K562 (cell line): ENCODE measurements at regions not wholly inside any gene's neighbourhood (a gene's known extent, or its start where the extent isn't known, plus 50 kb on each side); places are given as distances from the start of the nearest gene placed in this dataset.

ENCODE experiments used
- ATAC-seq: fragments of 200-7000 bp; cut with Tn5 transposase; 3 replicates; pipeline ENCODE4 v1.9.1; 2020; ENCODE audit warnings: moderate library complexity
- BruUV-seq: library from RNA; stranded (reverse); fragments of 400-500 nt; replicated peaks from 2 replicates; lab custom pipeline; 2021; lab: Mats Ljungman, UMichigan
- CTCF ChIA-PET: fragments of 300-600 bp; formaldehyde crosslinking; extraction: SDS; loops from one replicate; lab custom pipeline; 2021; ENCODE audit warnings: low intra/inter-chr PET ratio; lab: Yijun Ruan, JAX
- POLR2A ChIA-PET: fragments of 300-600, 350-650 bp; sonication (Branson Sonifier 250); formaldehyde crosslinking; extraction: SDS; loops from one replicate; lab custom pipeline; 2021; ENCODE audit warnings: antibody characterized with exemption, inconsistent platforms; lab: Yijun Ruan, JAX
- DNase-seq, 4 experiments: peaks; one replicate each; pipeline versions ENCODE4 v3.0.0 to v3.0.0-alpha.2; 2011 to 2018; ENCODE audit warnings: low spot score in 3 of 4, mixed read lengths in 3 of 4; ENCODE audit errors: extremely low read depth in 1 of 4
- FAIRE-seq: peaks from 2 replicates; lab custom pipeline; 2011; peaks lifted over from hg19 to GRCh38; lab: Jason Lieb, UNC
- H2AFZ ChIP-seq: 2 replicates; pipeline ENCODE4 v1.6.0; 2011; ENCODE audit warnings: low read depth, low read length, control low read depth, inconsistent platforms
- H3K27ac ChIP-seq: fragments of 200-600 bp; 3 replicates; pipeline ENCODE4 v1.8.0; 2011; ENCODE audit warnings: low read depth, mild to moderate bottlenecking, control low read depth, inconsistent platforms, low read length, moderate library complexity, mixed read lengths; ENCODE audit errors: extremely low read depth
- H3K27me3 ChIP-seq, 2 experiments: fragments of 300-600 bp in 1 of 2; 2 replicates in 1 of 2; 3 replicates in 1 of 2; pipeline versions ENCODE4 v1.6.0 to v1.8.0; 2011; ENCODE audit warnings: inconsistent platforms in 2 of 2, low read length in 2 of 2, mild to moderate bottlenecking in 1 of 2, mixed read lengths in 1 of 2, moderate library complexity in 1 of 2; ENCODE audit not compliant: control insufficient read depth in 2 of 2, insufficient read depth in 2 of 2
- H3K36me3 ChIP-seq: fragments of 300-600 bp; 3 replicates; pipeline ENCODE4 v1.8.0; 2011; ENCODE audit warnings: mild to moderate bottlenecking, low read length, inconsistent platforms; ENCODE audit not compliant: control insufficient read depth, insufficient read depth
- H3K4me1 ChIP-seq, 2 experiments: fragments of 200-600 bp in 1 of 2; replicated peaks in 1 of 2; 2 replicates in 1 of 2; 3 replicates in 1 of 2; pipeline versions ENCODE4 v1.5.1 to v1.8.0; 2011; ENCODE audit warnings: inconsistent platforms in 2 of 2, low read length in 2 of 2, mild to moderate bottlenecking in 1 of 2, mixed read lengths in 1 of 2, moderate library complexity in 1 of 2; ENCODE audit not compliant: control insufficient read depth in 2 of 2, insufficient read depth in 2 of 2
- H3K4me2 ChIP-seq: 2 replicates; pipeline ENCODE4 v1.6.1; 2011; ENCODE audit warnings: low read length, control low read depth, inconsistent platforms, mixed read lengths; ENCODE audit not compliant: insufficient read depth
- H3K4me3 ChIP-seq: fragments of 200-600 bp; sonication (generic), shearing (Covaris generic); 2 replicates; pipeline ENCODE4 v1.5.1; 2016; ENCODE audit warnings: control low read depth, inconsistent platforms
- H3K79me2 ChIP-seq: fragments of 200-600 bp; 3 replicates; pipeline ENCODE4 v1.8.0; 2011; ENCODE audit warnings: low read length, inconsistent platforms; ENCODE audit not compliant: control insufficient read depth, insufficient read depth
- H3K9ac ChIP-seq, 2 experiments: 2 replicates each; pipeline versions ENCODE4 v1.6.0 to v1.6.1; 2011; ENCODE audit warnings: low read depth in 2 of 2, low read length in 2 of 2, control low read depth in 1 of 2, inconsistent platforms in 1 of 2, mild to moderate bottlenecking in 1 of 2, mixed read lengths in 1 of 2; ENCODE audit not compliant: insufficient read depth in 1 of 2
- H3K9me1 ChIP-seq: one replicate; pipeline ENCODE4 v1.6.0; 2011; ENCODE audit warnings: inconsistent platforms, mild to moderate bottlenecking, low read length, moderate library complexity; ENCODE audit not compliant: control insufficient read depth, insufficient read depth
- H3K9me3 ChIP-seq: replicated peaks from 2 replicates; pipeline ENCODE4 v1.5.1; 2011; ENCODE audit warnings: low read depth, low read length, inconsistent platforms; ENCODE audit not compliant: control insufficient read depth, insufficient read depth
- H4K20me1 ChIP-seq: replicated peaks from 2 replicates; pipeline ENCODE4 v1.6.1; 2011; ENCODE audit warnings: low read length, inconsistent platforms, mixed read lengths; ENCODE audit not compliant: control insufficient read depth, insufficient read depth
- IFI16 ChIP-seq: fragments of 250-450 bp; sonication (Bioruptor Pico); IDR thresholded peaks from 2 replicates; pipeline ENCODE4 v2.1.2; 2022; ENCODE audit warnings: mild to moderate bottlenecking, inconsistent platforms
- NCOR1 ChIP-seq: fragments of 450-650 bp; IDR thresholded peaks from 2 replicates; pipeline ENCODE4 v1.6.1; 2016; ENCODE audit warnings: mild to moderate bottlenecking, moderate library complexity
- NFIC ChIP-seq: fragments of 450-650 bp; IDR thresholded peaks from 2 replicates; pipeline ENCODE4 v1.6.1; 2017; ENCODE audit warnings: mild to moderate bottlenecking, inconsistent platforms
- PRPF4 ChIP-seq: fragments of 200-400 bp; formaldehyde crosslinking; IDR thresholded peaks from one replicate; pipeline ENCODE4 v1.6.1; 2017; ENCODE audit warnings: low read length, low read depth, mild to moderate bottlenecking; ENCODE audit not compliant: insufficient read depth, poor library complexity, severe bottlenecking
- PTTG1 ChIP-seq: fragments of 450-650 bp; IDR thresholded peaks from 2 replicates; pipeline ENCODE4 v1.6.1; 2016; ENCODE audit warnings: low read depth, mild to moderate bottlenecking, missing genetic modification characterization, missing compliant biosample characterization
- RBM34 ChIP-seq: fragments of 200-400 bp; formaldehyde crosslinking; IDR thresholded peaks from 2 replicates; pipeline ENCODE4 v1.6.1; 2018; ENCODE audit warnings: low read length, borderline replicate concordance; ENCODE audit not compliant: insufficient read depth
- SAFB ChIP-seq: fragments of 200-400 bp; formaldehyde crosslinking; IDR thresholded peaks from 2 replicates; pipeline ENCODE4 v1.6.1; 2017; ENCODE audit warnings: low read depth, low read length, borderline replicate concordance
- SMAD3 ChIP-seq: fragments of 450-650 bp; formaldehyde crosslinking; conservative IDR thresholded peaks from 2 replicates; pipeline ENCODE4 v1.4.0; 2020; ENCODE audit warnings: mild to moderate bottlenecking
- SUPT5H ChIP-seq: fragments of 450-650 bp; IDR thresholded peaks from 2 replicates; pipeline ENCODE4 v1.6.1; 2016
- TAF9B ChIP-seq: fragments of 450-650 bp; IDR thresholded peaks from 2 replicates; pipeline ENCODE4 v1.6.1; 2018; ENCODE audit warnings: mild to moderate bottlenecking; ENCODE audit not compliant: partially characterized antibody
- TSC22D4 ChIP-seq: fragments of 450-650 bp; IDR thresholded peaks from 2 replicates; pipeline ENCODE4 v1.6.1; 2016; ENCODE audit warnings: missing genetic modification characterization, missing biosample characterization, control low read depth
- ZNF561 ChIP-seq: fragments of 450-650 bp; formaldehyde crosslinking; conservative IDR thresholded peaks from 2 replicates; pipeline ENCODE4 v1.4.0; 2020; ENCODE audit warnings: mild to moderate bottlenecking, moderate library complexity
- WGBS: fragments of 100-300 bp; shearing (Covaris generic); methylation state at CpG from one replicate; pipeline ENCODE4 v1.1.6; 2016; ENCODE audit warnings: low coverage, mixed read lengths; ENCODE audit not compliant: insufficient coverage; ENCODE audit errors: missing lambda C conversion rate; 5-methylcytosine and 5-hydroxymethylcytosine counted together
- in situ Hi-C: fragments of 300-500 bp; cut with MboI; formaldehyde crosslinking; loops from 4 replicates; pipeline ENCODE4 v1.15.0; 2018; ENCODE audit warnings: inconsistent platforms, mixed read lengths
- intact Hi-C: fragments of 100-400 bp; cut with micrococcal nuclease; formaldehyde crosslinking; loops from 2 replicates; pipeline ENCODE4 v1.14.2; 2022
- TF ChIP-seq, protein P1 (sequence below): fragments of 450-650 bp; IDR thresholded peaks from 2 replicates; pipeline ENCODE4 v1.6.1; 2016; ENCODE audit warnings: low read depth
- TF ChIP-seq, protein P2 (sequence below): sonication (generic); formaldehyde crosslinking; IDR thresholded peaks from 2 replicates; pipeline ENCODE4 v1.4.0; 2020; ENCODE audit warnings: mild to moderate bottlenecking, missing genetic modification reagents
- TF ChIP-seq, protein P3 (sequence below): fragments of 250-450 bp; sonication (Bioruptor Pico); IDR thresholded peaks from 2 replicates; pipeline ENCODE4 v1.8.0; 2022; ENCODE audit warnings: moderate library complexity, mild to moderate bottlenecking, inconsistent platforms

DNA sequence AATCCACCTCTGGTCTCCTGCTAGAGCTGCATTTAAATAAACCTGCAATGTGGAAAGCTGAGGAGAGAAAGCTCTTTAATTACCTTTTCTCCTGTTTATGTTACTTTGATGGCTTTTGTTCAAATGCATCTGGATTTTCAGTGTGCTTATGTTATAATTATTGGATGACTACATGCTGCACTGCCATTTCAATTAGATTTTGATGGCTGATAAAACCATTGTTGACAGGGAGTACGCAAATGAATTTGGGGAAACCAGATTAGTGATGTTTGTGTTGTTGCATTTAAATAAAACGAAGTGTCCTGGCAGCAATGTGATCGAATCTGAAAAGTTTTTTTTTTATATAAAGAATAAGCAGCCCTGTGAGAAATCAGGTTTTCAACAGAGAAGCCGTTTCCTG is 799.8 kb downstream of the DIAPH3 start:
- H4K20me1 ChIP-seq = no peaks in the 10 kb centered on the region
- H2AFZ ChIP-seq = no peak overlapping the region
- ChIA-PET POLR2A (no interaction called here), CTCF (no interaction called here)
- intact Hi-C loops (no loop called here), in situ Hi-C loops (no loop called here)
- BruUV-seq = no TSS peak
- no peak overlapping the region for H3K9ac ChIP-seq
- no peaks in the 10 kb centered on the region for H3K9me1 ChIP-seq
- no peak overlapping the region for H3K27ac ChIP-seq
- no peaks in the 10 kb centered on the region for H3K4me1 ChIP-seq
- FAIRE-seq (no peak), DNase-seq (no peak), ATAC-seq (no peak)
- no peaks in the 10 kb centered on the region for H3K79me2 ChIP-seq
- no peaks in the 10 kb centered on the region for H3K36me3 ChIP-seq
- H3K4me3 ChIP-seq = no peak overlapping the region
- no peak overlapping the region for H3K4me2 ChIP-seq
- H3K27me3 ChIP-seq = no peaks in the 10 kb centered on the region
- H3K9me3 ChIP-seq = no peaks in the 10 kb centered on the region
- 5% methylated on average over 4 of the region's 4 CpGs for WGBS
- TF ChIP-seq, protein P1, sequence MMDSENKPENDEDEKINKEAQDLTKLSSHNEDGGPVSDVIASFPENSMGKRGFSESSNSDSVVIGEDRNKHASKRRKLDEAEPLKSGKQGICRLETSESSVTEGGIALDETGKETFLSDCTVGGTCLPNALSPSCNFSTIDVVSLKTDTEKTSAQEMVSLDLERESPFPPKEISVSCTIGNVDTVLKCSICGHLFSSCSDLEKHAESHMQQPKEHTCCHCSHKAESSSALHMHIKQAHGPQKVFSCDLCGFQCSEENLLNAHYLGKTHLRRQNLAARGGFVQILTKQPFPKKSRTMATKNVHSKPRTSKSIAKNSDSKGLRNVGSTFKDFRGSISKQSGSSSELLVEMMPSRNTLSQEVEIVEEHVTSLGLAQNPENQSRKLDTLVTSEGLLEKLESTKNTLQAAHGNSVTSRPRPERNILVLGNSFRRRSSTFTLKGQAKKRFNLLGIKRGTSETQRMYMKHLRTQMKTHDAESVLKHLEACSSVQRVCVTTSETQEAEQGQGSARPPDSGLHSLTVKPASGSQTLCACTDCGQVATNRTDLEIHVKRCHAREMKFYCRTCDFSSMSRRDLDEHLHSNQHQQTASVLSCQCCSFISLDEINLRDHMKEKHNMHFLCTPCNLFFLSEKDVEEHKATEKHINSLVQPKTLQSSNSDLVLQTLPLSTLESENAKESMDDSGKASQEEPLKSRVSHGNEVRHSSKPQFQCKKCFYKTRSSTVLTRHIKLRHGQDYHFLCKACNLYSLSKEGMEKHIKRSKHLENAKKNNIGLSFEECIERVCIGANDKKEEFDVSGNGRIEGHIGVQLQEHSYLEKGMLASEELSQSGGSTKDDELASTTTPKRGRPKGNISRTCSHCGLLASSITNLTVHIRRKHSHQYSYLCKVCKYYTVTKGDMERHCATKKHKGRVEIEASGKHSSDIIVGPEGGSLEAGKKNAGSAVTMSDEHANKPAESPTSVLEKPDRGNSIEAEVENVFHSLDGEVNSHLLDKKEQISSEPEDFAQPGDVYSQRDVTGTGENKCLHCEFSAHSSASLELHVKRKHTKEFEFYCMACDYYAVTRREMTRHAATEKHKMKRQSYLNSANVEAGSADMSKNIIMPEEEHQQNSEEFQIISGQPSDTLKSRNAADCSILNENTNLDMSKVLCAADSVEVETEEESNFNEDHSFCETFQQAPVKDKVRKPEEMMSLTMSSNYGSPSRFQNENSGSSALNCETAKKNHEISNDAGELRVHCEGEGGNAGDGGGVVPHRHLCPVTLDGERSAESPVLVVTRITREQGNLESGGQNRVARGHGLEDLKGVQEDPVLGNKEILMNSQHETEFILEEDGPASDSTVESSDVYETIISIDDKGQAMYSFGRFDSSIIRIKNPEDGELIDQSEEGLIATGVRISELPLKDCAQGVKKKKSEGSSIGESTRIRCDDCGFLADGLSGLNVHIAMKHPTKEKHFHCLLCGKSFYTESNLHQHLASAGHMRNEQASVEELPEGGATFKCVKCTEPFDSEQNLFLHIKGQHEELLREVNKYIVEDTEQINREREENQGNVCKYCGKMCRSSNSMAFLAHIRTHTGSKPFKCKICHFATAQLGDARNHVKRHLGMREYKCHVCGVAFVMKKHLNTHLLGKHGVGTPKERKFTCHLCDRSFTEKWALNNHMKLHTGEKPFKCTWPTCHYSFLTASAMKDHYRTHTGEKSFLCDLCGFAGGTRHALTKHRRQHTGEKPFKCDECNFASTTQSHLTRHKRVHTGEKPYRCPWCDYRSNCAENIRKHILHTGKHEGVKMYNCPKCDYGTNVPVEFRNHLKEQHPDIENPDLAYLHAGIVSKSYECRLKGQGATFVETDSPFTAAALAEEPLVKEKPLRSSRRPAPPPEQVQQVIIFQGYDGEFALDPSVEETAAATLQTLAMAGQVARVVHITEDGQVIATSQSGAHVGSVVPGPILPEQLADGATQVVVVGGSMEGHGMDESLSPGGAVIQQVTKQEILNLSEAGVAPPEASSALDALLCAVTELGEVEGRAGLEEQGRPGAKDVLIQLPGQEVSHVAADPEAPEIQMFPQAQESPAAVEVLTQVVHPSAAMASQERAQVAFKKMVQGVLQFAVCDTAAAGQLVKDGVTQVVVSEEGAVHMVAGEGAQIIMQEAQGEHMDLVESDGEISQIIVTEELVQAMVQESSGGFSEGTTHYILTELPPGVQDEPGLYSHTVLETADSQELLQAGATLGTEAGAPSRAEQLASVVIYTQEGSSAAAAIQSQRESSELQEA = no peak
- no peak for TF ChIP-seq RBM34
- TF ChIP-seq NFIC = no peak
- TF ChIP-seq SUPT5H = no peak
- TF ChIP-seq PTTG1 = no peak
- TF ChIP-seq SAFB = no peak
- TF ChIP-seq PRPF4 = no peak
- TF ChIP-seq TSC22D4 (tag) = no peak
- TF ChIP-seq, protein P2, sequence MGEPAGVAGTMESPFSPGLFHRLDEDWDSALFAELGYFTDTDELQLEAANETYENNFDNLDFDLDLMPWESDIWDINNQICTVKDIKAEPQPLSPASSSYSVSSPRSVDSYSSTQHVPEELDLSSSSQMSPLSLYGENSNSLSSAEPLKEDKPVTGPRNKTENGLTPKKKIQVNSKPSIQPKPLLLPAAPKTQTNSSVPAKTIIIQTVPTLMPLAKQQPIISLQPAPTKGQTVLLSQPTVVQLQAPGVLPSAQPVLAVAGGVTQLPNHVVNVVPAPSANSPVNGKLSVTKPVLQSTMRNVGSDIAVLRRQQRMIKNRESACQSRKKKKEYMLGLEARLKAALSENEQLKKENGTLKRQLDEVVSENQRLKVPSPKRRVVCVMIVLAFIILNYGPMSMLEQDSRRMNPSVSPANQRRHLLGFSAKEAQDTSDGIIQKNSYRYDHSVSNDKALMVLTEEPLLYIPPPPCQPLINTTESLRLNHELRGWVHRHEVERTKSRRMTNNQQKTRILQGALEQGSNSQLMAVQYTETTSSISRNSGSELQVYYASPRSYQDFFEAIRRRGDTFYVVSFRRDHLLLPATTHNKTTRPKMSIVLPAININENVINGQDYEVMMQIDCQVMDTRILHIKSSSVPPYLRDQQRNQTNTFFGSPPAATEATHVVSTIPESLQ (CRISPR knock-in tag) = no peak
- TF ChIP-seq, protein P3, sequence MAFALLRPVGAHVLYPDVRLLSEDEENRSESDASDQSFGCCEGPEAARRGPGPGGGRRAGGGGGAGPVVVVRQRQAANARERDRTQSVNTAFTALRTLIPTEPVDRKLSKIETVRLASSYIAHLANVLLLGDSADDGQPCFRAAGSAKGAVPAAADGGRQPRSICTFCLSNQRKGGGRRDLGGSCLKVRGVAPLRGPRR (CRISPR knock-in tag) = no peak
- no peak for TF ChIP-seq ZNF561
- no peak for TF ChIP-seq TAF9B
- TF ChIP-seq NCOR1 = no peak
- no peak for TF ChIP-seq SMAD3 (CRISPR knock-in tag)
- no peak for TF ChIP-seq IFI16 (CRISPR knock-in tag)
